Activated T-cell treated with anti-CD3 and anti-CD28 coated beads, Interleukin-2, amount 50 U/mL, for 48 hours (primary cell): ENCODE measurements at regions not wholly inside any gene's neighbourhood (a gene's known extent, or its start where the extent isn't known, plus 50 kb on each side); places are given as distances from the start of the nearest gene placed in this dataset.

Experiments used
- DNase-seq, 2 experiments: peaks; one replicate each; pipeline ENCODE4 v3.0.0-alpha.2; 2020

DNA sequence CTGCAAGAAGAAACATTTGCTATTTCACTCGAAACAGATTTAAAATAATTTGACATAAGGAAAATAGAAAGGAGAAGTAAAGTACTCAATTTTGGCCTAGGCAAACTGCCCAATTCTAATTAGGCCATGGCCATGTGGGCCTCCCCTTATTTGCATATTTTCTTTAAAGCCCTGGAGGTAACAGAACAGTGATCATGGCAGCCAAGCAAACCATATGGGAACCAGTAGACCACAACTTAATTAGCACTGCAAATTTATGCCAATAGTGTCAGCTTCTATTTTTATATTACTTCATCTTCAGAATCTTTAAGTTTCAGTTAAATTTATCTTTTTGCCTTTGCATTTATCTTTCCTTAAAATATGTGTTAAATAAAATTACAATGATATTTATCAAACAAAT lies 63.3 kb upstream of the THSD7A start:
- no peak for DNase-seq

GRCh38 chr7:11896663-11897062 lies 64.7 kb upstream of the THSD7A start:
- no peak for DNase-seq

DNA sequence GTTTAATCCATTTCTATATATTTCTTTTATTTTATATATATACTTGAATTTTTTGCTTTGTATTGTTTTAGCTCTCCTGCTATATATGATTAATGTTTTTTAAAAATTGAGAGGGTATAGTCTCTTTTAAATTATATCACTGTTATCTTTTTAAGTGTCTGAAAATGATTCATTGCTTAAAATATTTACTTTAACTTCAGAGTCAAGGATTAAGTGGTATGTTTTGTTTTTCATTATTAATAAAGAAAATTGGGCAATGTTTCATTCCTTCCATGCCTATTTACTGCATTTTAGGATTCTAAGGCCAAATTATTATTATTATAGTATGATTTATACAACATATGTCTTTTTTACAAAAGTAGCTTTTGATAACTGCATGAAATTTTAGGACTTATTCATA lies 67.2 kb upstream of the THSD7A start:
- DNase-seq = no peak

DNA sequence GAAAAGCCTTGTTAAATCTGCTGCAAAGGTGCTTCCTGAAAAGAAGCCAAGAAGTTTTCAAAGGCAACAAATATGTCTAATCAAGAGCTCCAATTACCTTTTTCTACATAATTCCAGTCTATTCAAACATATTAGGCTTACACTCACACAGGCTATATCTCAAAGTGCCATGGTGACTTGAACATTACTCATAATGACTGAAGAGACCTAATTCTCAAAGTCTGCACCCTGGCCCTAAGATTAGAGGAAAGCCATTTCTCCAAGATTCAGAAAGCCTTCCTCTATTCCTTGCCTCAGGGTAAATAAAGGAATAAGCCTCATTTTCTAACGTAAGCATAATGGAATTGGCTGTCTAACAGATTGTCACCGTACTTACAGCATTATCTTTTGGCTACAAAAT lies 78.3 kb upstream of the THSD7A start:
- no peak for DNase-seq

- no peak for DNase-seq
These were observed 79.9 kb upstream of the THSD7A start for GRCh38 chr7:11911900-11912299.

- no peak for DNase-seq
These were observed 82.6 kb upstream of the THSD7A start for GRCh38 chr7:11914645-11915044.

- no peak for DNase-seq
These were observed 91.5 kb upstream of the THSD7A start for GRCh38 chr7:11923376-11923930.

GRCh38 chr7:11931307-11931706 lies 99.3 kb upstream of the THSD7A start:
- no peak for DNase-seq

GRCh38 chr7:11934796-11935195 lies 102.8 kb upstream of the THSD7A start:
- no peak for DNase-seq

DNA sequence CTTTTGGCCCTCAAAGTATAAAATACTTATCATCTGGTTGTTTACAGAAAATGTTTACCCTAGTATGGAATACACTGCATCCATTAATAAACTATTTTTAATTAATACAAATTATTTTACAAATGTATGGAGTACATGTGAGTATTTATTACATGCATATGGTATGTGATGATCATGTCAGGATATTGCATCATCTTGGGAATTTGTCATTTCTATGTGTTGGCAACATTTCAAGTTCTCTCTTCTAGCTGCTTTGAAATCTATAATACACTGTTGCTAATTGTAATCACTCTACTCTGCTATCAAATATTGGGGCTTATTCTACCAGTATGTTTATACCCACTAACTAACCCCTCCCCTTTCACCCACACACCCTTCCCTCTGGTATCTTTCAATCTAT lies 103.9 kb upstream of the THSD7A start:
- DNase-seq = no peak

DNA sequence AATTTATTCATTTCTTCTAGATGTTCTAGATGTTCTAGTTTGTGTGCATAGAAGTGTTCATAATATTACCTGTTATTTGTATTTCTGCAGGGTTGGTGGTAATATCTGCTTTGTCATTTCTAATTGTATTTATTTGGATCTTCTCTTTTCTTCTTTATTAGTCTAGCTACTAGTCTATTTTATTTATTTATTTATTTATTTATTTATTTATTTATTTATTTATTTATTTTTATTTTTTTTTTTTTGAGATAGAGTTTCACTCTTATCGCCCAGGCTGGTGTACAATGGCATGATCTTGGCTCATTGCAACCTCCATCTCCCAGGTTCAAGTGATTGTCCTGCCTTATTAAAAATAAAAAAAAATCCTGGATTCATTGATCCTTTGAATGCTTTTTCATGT lies 114.8 kb upstream of the THSD7A start:
- DNase-seq = no peak

DNA sequence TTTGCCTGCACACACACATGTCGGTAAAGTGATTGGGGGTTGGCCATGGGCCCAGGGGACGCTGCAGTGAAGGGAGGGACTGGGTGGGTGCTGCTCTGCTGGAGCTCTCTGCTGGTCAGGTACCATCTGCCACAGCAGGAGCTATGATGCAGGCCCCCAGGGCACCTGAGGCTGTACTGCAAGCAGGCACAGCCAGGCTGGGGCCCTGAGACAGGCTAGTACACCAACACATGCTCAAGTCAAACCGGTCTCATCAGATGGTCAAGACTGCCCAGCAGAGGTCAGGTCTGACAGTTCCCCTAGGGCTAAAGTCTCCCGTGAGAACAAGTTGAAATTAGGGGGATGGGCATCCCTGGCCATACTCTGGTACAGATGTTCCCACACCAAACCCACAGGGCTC lies 118.3 kb upstream of the THSD7A start:
- no peak for DNase-seq

GRCh38 chr7:11950942-11951341 lies 118.9 kb upstream of the THSD7A start:
- no peak for DNase-seq

- DNase-seq = no peak
These were observed 119.9 kb upstream of the THSD7A start for GRCh38 chr7:11951909-11952308.

DNA sequence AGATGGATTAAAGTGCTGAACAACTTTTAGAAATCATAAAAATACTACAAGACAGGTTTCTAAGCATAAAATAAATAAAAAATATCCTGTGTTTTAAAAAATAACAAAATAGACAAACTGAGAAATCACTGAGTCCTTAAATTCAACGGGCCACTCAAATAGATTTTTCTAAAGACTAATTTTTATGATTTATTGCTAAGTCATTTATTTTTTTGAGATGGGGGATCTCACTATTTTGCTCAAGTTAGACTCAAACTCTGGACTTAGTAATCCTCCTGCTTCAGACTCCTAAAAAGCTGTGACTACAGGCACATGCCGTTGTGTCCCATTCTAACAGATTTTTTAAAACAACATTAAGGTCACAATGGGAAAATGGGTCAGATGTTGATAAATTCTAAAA lies 121.0 kb upstream of the THSD7A start:
- no peak for DNase-seq

- no peak for DNase-seq
These were observed 125.0 kb upstream of the THSD7A start for GRCh38 chr7:11956991-11957390.

DNA sequence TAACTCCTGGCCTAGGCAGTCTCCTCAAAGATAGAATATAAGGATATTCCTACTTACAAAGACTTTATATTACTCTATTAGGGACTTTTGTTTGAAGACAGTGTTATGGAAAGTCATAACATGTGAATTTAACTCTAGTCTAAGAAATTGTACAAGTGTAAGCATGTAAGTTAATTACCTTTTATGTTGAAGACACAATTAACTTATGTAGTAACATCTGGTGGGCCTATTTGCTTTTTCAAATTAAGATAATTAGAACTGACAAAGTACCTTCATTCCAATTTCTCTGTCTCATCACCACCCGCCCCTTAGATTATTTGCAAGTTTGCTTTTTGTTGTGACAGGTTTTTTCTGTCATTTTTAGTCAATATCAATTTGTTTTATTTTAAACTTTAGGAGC lies 126.0 kb upstream of the THSD7A start:
- no peak for DNase-seq

- DNase-seq = no peak
These were observed 127.1 kb upstream of the THSD7A start for GRCh38 chr7:11959121-11959520.

- DNase-seq = no peak
These were observed 128.6 kb upstream of the THSD7A start for GRCh38 chr7:11960621-11961020.

- no peak for DNase-seq
These were observed 137.6 kb upstream of the THSD7A start for GRCh38 chr7:11969643-11970042.

DNA sequence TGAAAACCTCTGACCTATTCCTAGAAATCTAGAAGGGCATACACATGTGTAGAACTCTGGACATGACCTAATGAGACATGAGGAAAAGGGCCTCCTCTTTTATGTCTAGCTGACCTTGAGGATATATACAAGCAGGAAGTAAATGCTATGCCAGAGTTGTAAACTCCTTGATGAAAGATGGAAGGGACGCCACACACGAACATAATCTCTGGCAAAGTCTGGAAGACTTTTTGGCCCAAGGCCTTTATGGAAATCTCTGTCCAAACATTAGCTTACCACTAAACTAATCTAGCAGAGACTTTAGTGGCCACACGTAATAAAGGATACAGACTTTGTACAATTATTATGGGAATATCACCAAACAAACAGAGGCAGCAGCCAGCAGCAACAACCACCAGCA lies 138.1 kb upstream of the THSD7A start:
- DNase-seq = no peak

GRCh38 chr7:11985376-11985775 lies 153.4 kb upstream of the THSD7A start:
- no peak for DNase-seq

DNA sequence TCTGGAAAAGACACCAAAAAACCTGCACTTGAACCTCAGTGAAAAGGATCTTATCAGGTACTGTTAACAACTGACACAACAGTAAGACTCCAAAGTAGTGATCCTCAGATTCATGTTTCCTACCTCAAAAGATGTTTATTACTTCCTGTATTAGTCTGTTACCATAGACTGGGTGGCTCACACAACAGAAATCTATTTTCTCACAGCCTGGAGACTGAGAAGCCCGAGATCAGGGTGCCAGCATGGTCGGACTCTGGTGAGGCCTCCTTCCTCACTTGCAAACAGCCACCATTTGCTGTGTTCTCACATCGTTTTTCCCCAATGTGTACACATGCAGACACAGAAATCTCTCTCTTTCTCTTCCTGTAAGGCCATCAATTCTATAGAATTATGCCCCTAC lies 154.0 kb upstream of the THSD7A start:
- no peak for DNase-seq

DNA sequence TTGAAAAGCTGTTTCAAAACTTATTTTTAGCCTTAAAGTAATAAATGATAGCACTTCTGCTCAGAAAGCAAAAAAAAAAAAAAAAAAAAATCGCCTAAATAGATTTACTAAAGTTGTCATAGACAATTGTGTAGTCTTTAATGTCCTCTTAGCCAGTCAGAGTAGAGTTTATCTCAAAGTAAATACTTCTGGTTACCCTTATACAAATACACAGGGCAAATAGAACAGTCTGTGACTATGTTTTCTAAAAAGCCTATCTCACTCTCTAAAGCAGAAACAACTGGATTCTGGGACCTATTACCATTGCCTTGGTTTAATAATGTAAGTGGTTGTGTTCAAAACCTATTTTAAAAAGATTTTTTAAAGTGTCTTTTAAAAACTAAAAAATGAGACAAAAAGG lies 156.2 kb upstream of the THSD7A start:
- no peak for DNase-seq

GRCh38 chr7:12002428-12002827 lies 170.4 kb upstream of the THSD7A start:
- DNase-seq = no peak

DNA sequence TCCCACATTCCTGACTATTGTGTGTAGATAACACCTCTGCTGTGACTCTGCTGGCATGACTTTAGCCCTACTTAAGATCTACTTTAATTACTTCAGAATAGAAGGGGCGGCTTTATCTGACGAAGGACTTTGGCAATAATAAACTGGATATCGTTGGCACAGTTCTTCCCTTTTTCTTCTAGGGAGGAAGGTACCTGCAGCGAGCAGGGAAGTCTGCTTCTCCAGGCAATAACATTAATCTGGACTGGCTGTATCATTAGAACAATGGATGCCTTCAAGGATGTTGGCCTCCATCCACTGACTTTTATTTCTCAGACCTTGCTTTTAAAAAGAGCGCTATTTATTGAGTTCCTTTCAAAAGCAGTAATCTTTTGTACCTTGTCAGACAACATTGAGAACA lies 172.6 kb upstream of the THSD7A start:
- DNase-seq = no peak
